ENCODE measurements at regions not wholly inside any gene's neighbourhood (a gene's known extent, or its start where the extent isn't known, plus 50 kb on each side); places are given as distances from the start of the nearest gene placed in this dataset.

DNA sequence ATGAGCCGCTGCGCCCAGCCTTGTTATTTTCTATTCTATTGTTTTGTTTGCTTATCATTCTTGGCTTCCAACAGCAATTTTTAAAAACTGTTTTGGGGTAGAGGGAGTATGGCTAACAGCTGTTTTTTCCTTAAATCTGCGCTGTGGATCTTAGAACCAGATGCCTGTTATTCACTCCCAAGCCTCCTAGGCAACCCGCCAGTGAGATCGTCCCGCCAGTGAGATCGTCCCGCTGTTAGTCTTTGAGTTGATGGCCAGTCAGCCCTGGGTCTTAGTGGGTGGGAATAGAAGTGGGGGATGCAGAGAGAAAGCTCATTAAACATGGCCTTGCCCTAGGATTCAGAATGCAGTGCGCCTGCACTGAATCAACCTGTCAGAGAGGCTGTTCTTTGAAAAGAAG lies 67.3 kb upstream of the BICD1 start:
- H3K9me3 Mint-ChIP-seq: peaks cover 10% of the 10 kb centered on the region
- ChIA-PET CTCF (interaction anchor here (1.4 kb wide), 1 partner anchor 21 kb away, joined by 4 read pairs; no protein-coding TSS in a partner anchor), POLR2A (no interaction called here)
- H3K4me3 Mint-ChIP-seq: no peak overlapping the region
- no peaks in the 10 kb centered on the region for H3K27me3 Mint-ChIP-seq
- no peak overlapping the region for H3K27ac Mint-ChIP-seq
- ATAC-seq (ENCODE audit: low read depth) (no peak), DNase-seq (no peak)
- intact Hi-C loops (cut with micrococcal nuclease): no loop called here
- TF ChIP-seq, protein P1, sequence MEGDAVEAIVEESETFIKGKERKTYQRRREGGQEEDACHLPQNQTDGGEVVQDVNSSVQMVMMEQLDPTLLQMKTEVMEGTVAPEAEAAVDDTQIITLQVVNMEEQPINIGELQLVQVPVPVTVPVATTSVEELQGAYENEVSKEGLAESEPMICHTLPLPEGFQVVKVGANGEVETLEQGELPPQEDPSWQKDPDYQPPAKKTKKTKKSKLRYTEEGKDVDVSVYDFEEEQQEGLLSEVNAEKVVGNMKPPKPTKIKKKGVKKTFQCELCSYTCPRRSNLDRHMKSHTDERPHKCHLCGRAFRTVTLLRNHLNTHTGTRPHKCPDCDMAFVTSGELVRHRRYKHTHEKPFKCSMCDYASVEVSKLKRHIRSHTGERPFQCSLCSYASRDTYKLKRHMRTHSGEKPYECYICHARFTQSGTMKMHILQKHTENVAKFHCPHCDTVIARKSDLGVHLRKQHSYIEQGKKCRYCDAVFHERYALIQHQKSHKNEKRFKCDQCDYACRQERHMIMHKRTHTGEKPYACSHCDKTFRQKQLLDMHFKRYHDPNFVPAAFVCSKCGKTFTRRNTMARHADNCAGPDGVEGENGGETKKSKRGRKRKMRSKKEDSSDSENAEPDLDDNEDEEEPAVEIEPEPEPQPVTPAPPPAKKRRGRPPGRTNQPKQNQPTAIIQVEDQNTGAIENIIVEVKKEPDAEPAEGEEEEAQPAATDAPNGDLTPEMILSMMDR (IDR thresholded peaks at IDR 0.05): no peak
- H3K4me1 Mint-ChIP-seq: no peaks in the 10 kb centered on the region
- peaks cover 6% of the 10 kb centered on the region for H3K36me3 Mint-ChIP-seq (ENCODE audit: low read depth)

GRCh38 chr12:32039917-32040575 lies 66.6 kb upstream of the BICD1 start:
- H3K36me3 Mint-ChIP-seq (ENCODE audit: low read depth): peaks cover 7% of the 10 kb centered on the region
- ChIA-PET CTCF (interaction anchor here (1.4 kb wide), 1 partner anchor 20 kb away, joined by 4 read pairs; no protein-coding TSS in a partner anchor), POLR2A (no interaction called here)
- ATAC-seq (ENCODE audit: low read depth) (no peak), DNase-seq (no peak)
- intact Hi-C loops (cut with micrococcal nuclease): no loop called here
- H3K4me1 Mint-ChIP-seq: no peaks in the 10 kb centered on the region
- no peak overlapping the region for H3K27ac Mint-ChIP-seq
- H3K9me3 Mint-ChIP-seq: peaks cover 12% of the 10 kb centered on the region
- no peaks in the 10 kb centered on the region for H3K27me3 Mint-ChIP-seq
- no peak overlapping the region for H3K4me3 Mint-ChIP-seq
- TF ChIP-seq, protein P1 (IDR thresholded peaks at IDR 0.05): no peak

DNA sequence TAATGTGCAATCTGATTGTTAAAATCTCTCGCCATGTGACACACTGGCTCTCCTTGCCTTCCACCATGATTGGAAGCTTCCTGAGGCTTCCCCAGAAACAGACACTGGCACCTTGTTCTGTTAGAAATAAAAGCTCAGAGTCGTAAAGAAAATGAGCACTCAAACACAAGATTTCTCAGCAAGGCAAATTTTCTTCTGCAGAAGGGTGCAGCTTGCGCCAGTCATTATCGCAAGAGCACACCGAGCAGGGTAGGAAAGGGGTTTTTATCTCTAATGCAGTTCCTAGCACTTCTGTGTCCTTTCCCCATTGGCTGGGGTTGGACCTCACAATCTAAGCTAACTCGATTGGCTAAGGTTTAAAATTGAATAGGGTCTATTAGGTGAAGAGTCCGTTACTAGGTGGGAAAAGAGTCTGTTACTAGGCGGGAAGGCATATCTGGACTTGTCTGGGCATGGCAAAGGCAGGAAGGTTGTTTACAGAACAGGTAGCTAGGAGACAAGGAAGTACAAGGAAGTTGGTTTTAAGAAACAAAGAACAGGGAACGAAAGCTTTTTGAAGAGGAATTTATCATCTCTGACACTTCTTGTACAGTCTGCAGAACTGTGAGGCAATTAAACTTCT lies 62.6 kb upstream of the BICD1 start:
- Mint-ChIP-seq H3K27ac (no peak overlapping the region), H3K4me3 (no peak overlapping the region), H3K27me3 (no peaks in the 10 kb centered on the region)

GRCh38 chr12:32047357-32048212 lies 59.1 kb upstream of the BICD1 start:
- H3K4me1 Mint-ChIP-seq: no peaks in the 10 kb centered on the region
- ChIA-PET CTCF (no interaction called here), POLR2A (interaction anchor here (0.7 kb wide), 1 partner anchor 11 kb away, joined by 3 read pairs; no protein-coding TSS in a partner anchor)
- ATAC-seq (ENCODE audit: low read depth): no peak
- intact Hi-C loops (cut with micrococcal nuclease): no loop called here
- peaks cover 7% of the 10 kb centered on the region for H3K36me3 Mint-ChIP-seq (ENCODE audit: low read depth)
- H3K27me3 Mint-ChIP-seq: no peaks in the 10 kb centered on the region
- peaks cover 14% of the 10 kb centered on the region for H3K9me3 Mint-ChIP-seq
- H3K27ac Mint-ChIP-seq: no peak overlapping the region
- no peak for DNase-seq
- no peak overlapping the region for H3K4me3 Mint-ChIP-seq
- TF ChIP-seq, protein P1 (IDR thresholded peaks at IDR 0.05): no peak

More for the DNA sequence above, 62.6 kb upstream of the BICD1 start:
- H3K36me3 Mint-ChIP-seq (ENCODE audit: low read depth): peaks cover 7% of the 10 kb centered on the region
- H3K9me3 Mint-ChIP-seq: peaks cover 17% of the 10 kb centered on the region
- intact Hi-C loops (cut with micrococcal nuclease): no loop called here
- TF ChIP-seq, protein P1 (IDR thresholded peaks at IDR 0.05): no peak
- CTCF ChIA-PET: interaction anchor here (1.3 kb wide), 1 partner anchor 12 kb away, joined by 3 read pairs; no protein-coding TSS in a partner anchor
- no peaks in the 10 kb centered on the region for H3K4me1 Mint-ChIP-seq
- POLR2A ChIA-PET: no interaction called here
- no peak for DNase-seq
- ATAC-seq (ENCODE audit: low read depth): no peak

DNA sequence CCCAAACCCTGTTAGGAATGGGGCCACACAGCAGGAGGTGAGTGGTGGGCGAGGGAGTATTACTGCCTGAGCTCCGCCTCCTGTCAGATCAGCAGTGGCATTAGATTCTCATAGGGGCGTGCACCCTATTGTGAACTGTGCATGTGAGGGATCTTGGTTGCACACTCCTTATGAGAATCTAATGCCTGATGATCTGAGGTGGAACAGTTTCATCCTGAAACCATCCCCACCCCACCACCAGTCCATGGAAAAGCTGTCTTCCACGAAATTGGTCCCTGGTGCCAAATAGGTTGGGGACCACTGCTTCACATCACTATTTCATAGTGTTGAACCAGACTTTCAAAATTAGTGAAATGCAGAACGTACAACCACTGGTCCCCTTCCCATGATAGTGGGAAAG lies 57.9 kb upstream of the BICD1 start:
- POLR2A ChIA-PET: no interaction called here
- TF ChIP-seq, protein P1 (IDR thresholded peaks at IDR 0.05): no peak
- peaks cover 7% of the 10 kb centered on the region for H3K36me3 Mint-ChIP-seq (ENCODE audit: low read depth)
- CTCF ChIA-PET: no interaction called here
- no peak for ATAC-seq (ENCODE audit: low read depth)
- intact Hi-C loops (cut with micrococcal nuclease): no loop called here
- no peaks in the 10 kb centered on the region for H3K4me1 Mint-ChIP-seq
- H3K9me3 Mint-ChIP-seq: peaks cover 12% of the 10 kb centered on the region
- DNase-seq: no peak
- H3K27me3 Mint-ChIP-seq: no peaks in the 10 kb centered on the region
- no peak overlapping the region for H3K27ac Mint-ChIP-seq
- no peak overlapping the region for H3K4me3 Mint-ChIP-seq

All from activated B cell treated with CpG ODN at 0.5 μM for 24 hours (primary cell).